ENCODE measurements at regions not wholly inside any gene's neighbourhood (a gene's known extent, or its start where the extent isn't known, plus 50 kb on each side); places are given as distances from the start of the nearest gene placed in this dataset.

GRCh38 chr1:96238426-96238825, 483.2 kb upstream of the PTBP2 start:
- DNase-seq (ENCODE audit: low spot score) = no peak
- TF ChIP-seq CTCF (IDR thresholded peaks at IDR 0.05; ENCODE audit: extremely low read depth, missing control alignments) = no peak

GRCh38 chr1:96240438-96240837, 481.1 kb upstream of the PTBP2 start:
- TF ChIP-seq CTCF (IDR thresholded peaks at IDR 0.05; ENCODE audit: extremely low read depth, missing control alignments) = no peak
- DNase-seq (ENCODE audit: low spot score) = no peak

- TF ChIP-seq CTCF (IDR thresholded peaks at IDR 0.05; ENCODE audit: extremely low read depth, missing control alignments) = no peak
- no peak for DNase-seq (ENCODE audit: low spot score)
Observed at GRCh38 chr1:96253246-96254035, 468.1 kb upstream of the PTBP2 start.

- DNase-seq (ENCODE audit: low spot score) = no peak
- TF ChIP-seq CTCF (IDR thresholded peaks at IDR 0.05; ENCODE audit: extremely low read depth, missing control alignments) = no peak
Observed at GRCh38 chr1:96256130-96256790, 465.3 kb upstream of the PTBP2 start.

- no peak for TF ChIP-seq CTCF (IDR thresholded peaks at IDR 0.05; ENCODE audit: extremely low read depth, missing control alignments)
- no peak for DNase-seq (ENCODE audit: low spot score)
Observed at GRCh38 chr1:96259399-96259798, 462.2 kb upstream of the PTBP2 start.

- no peak for DNase-seq (ENCODE audit: low spot score)
- TF ChIP-seq CTCF (IDR thresholded peaks at IDR 0.05; ENCODE audit: extremely low read depth, missing control alignments) = no peak
Observed at GRCh38 chr1:96281491-96281890, 440.1 kb upstream of the PTBP2 start.

- TF ChIP-seq CTCF (IDR thresholded peaks at IDR 0.05; ENCODE audit: extremely low read depth, missing control alignments) = no peak
- no peak for DNase-seq (ENCODE audit: low spot score)
Observed at GRCh38 chr1:96290033-96290432, 431.6 kb upstream of the PTBP2 start.

Measured in GM20000 (cell line).